Neural cell (in vitro differentiated cells): ENCODE measurements at regions not wholly inside any gene's neighbourhood (a gene's known extent, or its start where the extent isn't known, plus 50 kb on each side); places are given as distances from the start of the nearest gene placed in this dataset.

Experiments
- H2AFZ ChIP-seq: fragments of 200-600, 300-800 bp; sonication (generic), shearing (Covaris generic); 2 replicates; pipeline ENCODE4 v1.6.0; 2014; ENCODE audit warnings: low read depth, mild to moderate bottlenecking, antibody characterized with exemption, low read length, moderate library complexity
- H3F3A ChIP-seq: fragments of 200-600 bp; shearing (Covaris generic); 2 replicates; pipeline ENCODE4 v1.6.1; 2016; ENCODE audit warnings: mild to moderate bottlenecking, moderate library complexity, mixed read lengths, antibody characterized with exemption, low read length; ENCODE audit not compliant: insufficient read depth, poor library complexity, severe bottlenecking
- H3K27ac ChIP-seq: fragments of 200-600, 300-800 bp; sonication (generic), shearing (Covaris generic); 2 replicates; pipeline ENCODE4 v1.5.1; 2014; ENCODE audit warnings: mild to moderate bottlenecking, low read length, moderate library complexity
- H3K27me3 ChIP-seq: fragments of 300-800, 200-600 bp; sonication (generic), shearing (Covaris generic); 2 replicates; pipeline ENCODE4 v1.6.0; 2014; ENCODE audit warnings: mild to moderate bottlenecking, low read depth, low read length, moderate library complexity; ENCODE audit not compliant: insufficient read depth
- H3K36me3 ChIP-seq: fragments of 300-800, 200-600 bp; sonication (generic), shearing (Covaris generic); 2 replicates; pipeline ENCODE4 v1.5.1; 2014; ENCODE audit warnings: mild to moderate bottlenecking, antibody characterized with exemption, low read length, moderate library complexity; ENCODE audit not compliant: insufficient read depth
- H3K4me2 ChIP-seq: fragments of 300-800, 200-600 bp; sonication (generic), shearing (Covaris generic); 2 replicates; pipeline ENCODE4 v1.6.0; 2014; ENCODE audit warnings: mild to moderate bottlenecking, low read length
- H3K4me3 ChIP-seq: fragments of 300-800, 200-600 bp; sonication (generic), shearing (Covaris generic); 2 replicates; pipeline ENCODE4 v1.5.1; 2014; ENCODE audit warnings: mild to moderate bottlenecking, low read length, moderate library complexity
- H3K79me2 ChIP-seq: fragments of 200-600 bp; shearing (Covaris generic); replicated peaks from 2 replicates; pipeline ENCODE4 v1.6.0; 2014; ENCODE audit warnings: mild to moderate bottlenecking, low read length, moderate library complexity; ENCODE audit not compliant: insufficient read depth
- H3K9ac ChIP-seq: fragments of 300-800, 200-600 bp; sonication (generic), shearing (Covaris generic); 2 replicates; pipeline ENCODE4 v1.6.1; 2016; ENCODE audit warnings: mild to moderate bottlenecking, low read length, mixed read lengths
- H3K9me2 ChIP-seq: fragments of 200-600 bp; shearing (Covaris generic); 2 replicates; pipeline ENCODE4 v1.6.1; 2016; ENCODE audit warnings: mild to moderate bottlenecking, low read length, mixed read lengths; ENCODE audit not compliant: insufficient read depth
- H3K9me3 ChIP-seq: fragments of 200-600, 300-800 bp; sonication (generic), shearing (Covaris generic); 2 replicates; pipeline ENCODE4 v1.6.1; 2016; ENCODE audit warnings: mild to moderate bottlenecking, mixed run types, low read length, moderate library complexity, mixed read lengths
- H4K20me1 ChIP-seq: fragments of 200-600 bp; shearing (Covaris generic); 2 replicates; pipeline ENCODE4 v1.6.1; 2016; ENCODE audit warnings: mild to moderate bottlenecking, mixed run types; ENCODE audit not compliant: insufficient read depth
- CTCF ChIP-seq: fragments of 450-650 bp; IDR thresholded peaks from 2 replicates; pipeline ENCODE4 v1.5.1; 2014; ENCODE audit warnings: antibody characterized with exemption, mild to moderate bottlenecking, moderate library complexity; ENCODE audit not compliant: poor library complexity, severe bottlenecking
- EP300 ChIP-seq: fragments of 450-650 bp; conservative IDR thresholded peaks from 2 replicates; pipeline ENCODE4 v1.6.1; 2014; ENCODE audit warnings: antibody characterized with exemption, mild to moderate bottlenecking, moderate library complexity; ENCODE audit not compliant: poor library complexity, severe bottlenecking
- EZH2 ChIP-seq: fragments of 200-600, 300-800 bp; shearing (Covaris generic), sonication (generic); IDR thresholded peaks from 2 replicates; pipeline ENCODE4 v1.6.1; 2014; ENCODE audit warnings: antibody characterized with exemption, low read length, borderline replicate concordance, mild to moderate bottlenecking; ENCODE audit not compliant: insufficient read depth, poor library complexity, severe bottlenecking
- MXI1 ChIP-seq: fragments of 450-650 bp; conservative IDR thresholded peaks from 2 replicates; pipeline ENCODE4 v1.6.1; 2014; ENCODE audit warnings: antibody characterized with exemption, mild to moderate bottlenecking; ENCODE audit not compliant: poor library complexity, severe bottlenecking
- POLR2AphosphoS5 ChIP-seq: IDR thresholded peaks from 2 replicates; pipeline ENCODE4 v1.6.1; 2012
- RAD21 ChIP-seq: fragments of 450-650 bp; conservative IDR thresholded peaks from 2 replicates; pipeline ENCODE4 v1.6.1; 2014; ENCODE audit warnings: antibody characterized with exemption, mild to moderate bottlenecking, moderate library complexity
- REST ChIP-seq: IDR thresholded peaks from 2 replicates; pipeline ENCODE4 v1.6.1; 2012; ENCODE audit warnings: borderline replicate concordance
- SMC3 ChIP-seq: fragments of 450-650 bp; conservative IDR thresholded peaks from 2 replicates; pipeline ENCODE4 v1.6.1; 2014; ENCODE audit warnings: antibody characterized with exemption, mild to moderate bottlenecking, moderate library complexity; ENCODE audit not compliant: poor library complexity
- TAF1 ChIP-seq: IDR thresholded peaks from 2 replicates; pipeline ENCODE4 v1.6.1; 2012; ENCODE audit warnings: low read depth

GRCh38 chr2:64914735-64915509, 74.3 kb upstream of the SLC1A4 start:
- TF ChIP-seq MXI1 (no peak), SMC3 (no peak), REST (no peak), CTCF (no peak), EZH2 (no peak), EP300 (no peak), TAF1 (no peak), POLR2AphosphoS5 (no peak), RAD21 (no peak)
- Histone ChIP-seq H3K36me3 (no peaks in the 10 kb centered on the region), H4K20me1 (no peaks in the 10 kb centered on the region), H3K4me2 (no peak overlapping the region), H3F3A (no peaks in the 10 kb centered on the region), H2AFZ (no peak overlapping the region), H3K79me2 (no peaks in the 10 kb centered on the region), H3K27me3 (no peaks in the 10 kb centered on the region), H3K4me3 (no peak overlapping the region), H3K27ac (no peak overlapping the region), H3K9me2 (no peaks in the 10 kb centered on the region), H3K9ac (no peak overlapping the region), H3K9me3 (no peaks in the 10 kb centered on the region)

GRCh38 chr2:64915510-64915900, 73.7 kb upstream of the SLC1A4 start:
- Histone ChIP-seq H3K27ac (no peak overlapping the region), H3K9ac (no peak overlapping the region), H4K20me1 (no peaks in the 10 kb centered on the region), H2AFZ (no peak overlapping the region), H3K4me3 (no peak overlapping the region), H3K27me3 (no peaks in the 10 kb centered on the region), H3K79me2 (no peaks in the 10 kb centered on the region), H3K36me3 (no peaks in the 10 kb centered on the region), H3K4me2 (no peak overlapping the region), H3K9me3 (no peaks in the 10 kb centered on the region), H3K9me2 (no peaks in the 10 kb centered on the region), H3F3A (no peaks in the 10 kb centered on the region)
- no peak for TF ChIP-seq SMC3
- TF ChIP-seq EP300: no peak
- no peak for TF ChIP-seq CTCF
- TF ChIP-seq EZH2: no peak
- TF ChIP-seq RAD21: no peak
- no peak for TF ChIP-seq POLR2AphosphoS5
- no peak for TF ChIP-seq MXI1
- TF ChIP-seq REST: no peak
- TF ChIP-seq TAF1: no peak
